Fibroblast of the aortic adventitia (primary cell): ENCODE measurements at regions not wholly inside any gene's neighbourhood (a gene's known extent, or its start where the extent isn't known, plus 50 kb on each side); places are given as distances from the start of the nearest gene placed in this dataset.
"Not testable (repeated sequence)": the region's sequence is repeated elsewhere in the genome, so short reads cannot be mapped to it uniquely, and the experiment has no call there.

Source experiments
- DNase-seq: peaks from one replicate; pipeline ENCODE4 v3.0.0-alpha.2; 2010; ENCODE audit warnings: low read depth
- H3K4me3 ChIP-seq: 2 replicates; pipeline ENCODE4 v1.5.1; 2011; ENCODE audit warnings: low read depth, mild to moderate bottlenecking, control low read depth, low read length, moderate library complexity
- TF ChIP-seq, protein P1 (sequence below): IDR thresholded peaks from 2 replicates; pipeline ENCODE4 v1.5.1; 2011; ENCODE audit warnings: mild to moderate bottlenecking, low read length, control low read depth, inconsistent platforms; ENCODE audit not compliant: insufficient read depth

DNA sequence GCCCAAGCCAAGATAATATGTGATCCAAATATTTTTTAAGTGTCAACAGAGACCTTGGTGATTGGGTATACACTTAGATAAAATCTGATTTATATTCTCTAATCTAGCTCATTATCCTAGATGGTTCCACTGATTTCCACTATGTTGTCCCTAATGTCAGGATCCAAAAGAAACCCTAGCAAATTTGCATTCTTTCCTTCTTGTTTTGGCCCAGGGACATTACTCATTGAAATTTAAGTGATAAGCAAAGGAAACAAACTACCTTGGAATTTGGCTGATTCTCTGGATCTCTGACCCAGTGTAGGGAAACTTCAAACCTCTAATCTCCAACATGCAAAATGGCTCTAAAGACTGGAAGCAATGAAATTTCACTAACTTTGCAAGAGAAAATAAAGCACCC is 179.8 kb upstream of the MEIS1 start:
- TF ChIP-seq, protein P1, sequence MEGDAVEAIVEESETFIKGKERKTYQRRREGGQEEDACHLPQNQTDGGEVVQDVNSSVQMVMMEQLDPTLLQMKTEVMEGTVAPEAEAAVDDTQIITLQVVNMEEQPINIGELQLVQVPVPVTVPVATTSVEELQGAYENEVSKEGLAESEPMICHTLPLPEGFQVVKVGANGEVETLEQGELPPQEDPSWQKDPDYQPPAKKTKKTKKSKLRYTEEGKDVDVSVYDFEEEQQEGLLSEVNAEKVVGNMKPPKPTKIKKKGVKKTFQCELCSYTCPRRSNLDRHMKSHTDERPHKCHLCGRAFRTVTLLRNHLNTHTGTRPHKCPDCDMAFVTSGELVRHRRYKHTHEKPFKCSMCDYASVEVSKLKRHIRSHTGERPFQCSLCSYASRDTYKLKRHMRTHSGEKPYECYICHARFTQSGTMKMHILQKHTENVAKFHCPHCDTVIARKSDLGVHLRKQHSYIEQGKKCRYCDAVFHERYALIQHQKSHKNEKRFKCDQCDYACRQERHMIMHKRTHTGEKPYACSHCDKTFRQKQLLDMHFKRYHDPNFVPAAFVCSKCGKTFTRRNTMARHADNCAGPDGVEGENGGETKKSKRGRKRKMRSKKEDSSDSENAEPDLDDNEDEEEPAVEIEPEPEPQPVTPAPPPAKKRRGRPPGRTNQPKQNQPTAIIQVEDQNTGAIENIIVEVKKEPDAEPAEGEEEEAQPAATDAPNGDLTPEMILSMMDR: no peak
- H3K4me3 ChIP-seq: no peak overlapping the region
- DNase-seq: no peak

DNA sequence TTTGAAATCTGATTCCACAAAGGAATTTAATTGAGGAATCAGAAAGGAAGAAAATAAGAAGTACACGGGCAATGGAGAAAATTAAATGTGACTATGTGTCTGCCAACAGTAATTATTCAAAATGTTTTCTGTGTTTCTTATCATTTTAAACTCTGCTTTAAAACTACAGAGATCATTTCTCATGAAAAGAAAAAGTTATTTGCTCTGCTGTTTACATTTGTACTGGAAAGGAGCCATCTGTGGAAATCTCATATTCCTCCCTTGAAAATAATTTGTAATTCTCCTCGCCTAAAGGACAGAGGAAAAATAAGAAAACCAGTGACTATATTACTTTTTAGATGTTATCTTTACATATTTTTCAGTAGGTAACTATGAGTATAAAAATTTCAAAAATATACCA is 181.9 kb upstream of the MEIS1 start:
- TF ChIP-seq, protein P1: no peak
- H3K4me3 ChIP-seq: no peak overlapping the region

GRCh38 chr2:66252109-66252508 is 182.8 kb upstream of the MEIS1 start:
- TF ChIP-seq, protein P1: no peak
- no peak overlapping the region for H3K4me3 ChIP-seq

More for the DNA sequence above, 181.9 kb upstream of the MEIS1 start:
- DNase-seq: no peak

GRCh38 chr2:66251573-66251972 is 183.4 kb upstream of the MEIS1 start:
- no peak for DNase-seq
- H3K4me3 ChIP-seq: no peak overlapping the region
- TF ChIP-seq, protein P1: no peak

More at GRCh38 chr2:66252109-66252508, 182.8 kb upstream of the MEIS1 start:
- no peak for DNase-seq

GRCh38 chr2:66249089-66249488 is 185.8 kb upstream of the MEIS1 start:
- not testable (repeated sequence) for DNase-seq, H3K4me3 ChIP-seq

GRCh38 chr2:66243809-66244208 is 191.1 kb upstream of the MEIS1 start:
- DNase-seq, H3K4me3 ChIP-seq: not testable (repeated sequence)

DNA sequence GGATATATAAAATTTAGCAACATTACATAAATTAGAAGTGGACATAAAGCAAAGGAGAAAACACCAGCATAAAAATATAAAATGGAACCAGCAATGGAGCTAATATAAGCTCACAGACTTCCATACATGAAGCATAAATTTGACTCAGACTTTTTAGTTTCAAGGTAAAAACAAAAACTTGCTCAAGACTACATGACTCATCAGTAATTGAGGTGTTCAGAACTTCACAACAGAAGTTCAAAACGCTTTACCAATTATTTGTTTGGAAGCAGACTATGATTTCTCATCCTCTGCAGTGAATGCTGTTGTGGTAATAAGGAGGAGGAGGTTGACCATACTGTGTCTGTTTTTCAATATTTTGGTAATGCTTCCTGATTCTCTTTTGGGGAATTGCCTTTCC is 192.0 kb upstream of the MEIS1 start:
- DNase-seq, H3K4me3 ChIP-seq: not testable (repeated sequence)

GRCh38 chr2:66242099-66242789 is 192.7 kb upstream of the MEIS1 start:
- TF ChIP-seq, protein P1: no peak
- no peak for DNase-seq
- H3K4me3 ChIP-seq: no peak overlapping the region

- TF ChIP-seq, protein P1: no peak
- no peak for DNase-seq
- no peak overlapping the region for H3K4me3 ChIP-seq
Measured at GRCh38 chr2:66240286-66240685, 194.6 kb upstream of the MEIS1 start.
